Lower leg skin (tissue), 4 donors: ENCODE measurements at regions not wholly inside any gene's neighbourhood (a gene's known extent, or its start where the extent isn't known, plus 50 kb on each side); places are given as distances from the start of the nearest gene placed in this dataset.

Experiments
- DNase-seq, 2 donors: peaks; one replicate each; pipeline ENCODE4 v3.0.0-alpha.2; 2019; ENCODE audit warnings: low spot score in 2 of 2
- H3K4me3 ChIP-seq: fragments of 200-600 bp; sonication (generic); 2 replicates; pipeline ENCODE4 v1.5.1; 2017; ENCODE audit warnings: mild to moderate bottlenecking, low read depth; ENCODE audit not compliant: poor library complexity, severe bottlenecking
- POLR2A ChIP-seq, 2 donors: fragments of 450-650 bp; IDR thresholded peaks; one replicate each; pipeline ENCODE4 v1.6.1; 2016 to 2017; ENCODE audit warnings: antibody characterized with exemption in 2 of 2, mild to moderate bottlenecking in 1 of 2, moderate library complexity in 1 of 2
- WGBS, 2 donors: methylation state at CpG; one replicate each; pipeline ENCODE4 v1.1.5; 2018; 5-methylcytosine and 5-hydroxymethylcytosine counted together
- intact Hi-C: fragments of 100-400 bp; cut with DNase I; formaldehyde crosslinking; loops from one replicate; pipeline ENCODE4 v1.15.0; 2023; ENCODE audit warnings: low total_unique reads
- TF ChIP-seq, protein P1 (sequence below), 3 donors: fragments of 450-650 bp; IDR thresholded peaks; one replicate each; pipeline ENCODE4 v1.5.1; 2016; ENCODE audit warnings: antibody characterized with exemption in 3 of 3, mild to moderate bottlenecking in 3 of 3, moderate library complexity in 2 of 3

DNA sequence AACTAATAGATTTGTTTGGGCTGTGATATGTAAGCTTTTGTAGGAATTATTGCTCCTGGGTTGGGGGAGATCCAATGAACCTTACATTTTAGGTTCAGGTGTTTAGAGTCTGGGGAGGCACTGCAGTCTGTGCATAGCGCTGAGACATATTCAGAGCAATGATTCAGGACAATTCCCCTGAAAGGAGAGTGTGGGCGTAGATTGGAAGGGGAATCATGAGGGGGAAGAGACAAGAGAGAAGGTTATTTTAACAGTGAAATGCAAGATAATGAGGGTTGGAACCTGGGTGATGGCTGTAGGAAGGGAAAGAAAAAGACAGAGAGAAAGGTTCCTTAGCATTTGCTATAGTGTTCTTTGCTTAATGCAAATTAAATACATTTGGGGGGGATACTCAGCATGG is 1013.4 kb downstream of the REEP3 start:
- no peak for DNase-seq
- intact Hi-C loops: no loop called here
- TF ChIP-seq, protein P1, sequence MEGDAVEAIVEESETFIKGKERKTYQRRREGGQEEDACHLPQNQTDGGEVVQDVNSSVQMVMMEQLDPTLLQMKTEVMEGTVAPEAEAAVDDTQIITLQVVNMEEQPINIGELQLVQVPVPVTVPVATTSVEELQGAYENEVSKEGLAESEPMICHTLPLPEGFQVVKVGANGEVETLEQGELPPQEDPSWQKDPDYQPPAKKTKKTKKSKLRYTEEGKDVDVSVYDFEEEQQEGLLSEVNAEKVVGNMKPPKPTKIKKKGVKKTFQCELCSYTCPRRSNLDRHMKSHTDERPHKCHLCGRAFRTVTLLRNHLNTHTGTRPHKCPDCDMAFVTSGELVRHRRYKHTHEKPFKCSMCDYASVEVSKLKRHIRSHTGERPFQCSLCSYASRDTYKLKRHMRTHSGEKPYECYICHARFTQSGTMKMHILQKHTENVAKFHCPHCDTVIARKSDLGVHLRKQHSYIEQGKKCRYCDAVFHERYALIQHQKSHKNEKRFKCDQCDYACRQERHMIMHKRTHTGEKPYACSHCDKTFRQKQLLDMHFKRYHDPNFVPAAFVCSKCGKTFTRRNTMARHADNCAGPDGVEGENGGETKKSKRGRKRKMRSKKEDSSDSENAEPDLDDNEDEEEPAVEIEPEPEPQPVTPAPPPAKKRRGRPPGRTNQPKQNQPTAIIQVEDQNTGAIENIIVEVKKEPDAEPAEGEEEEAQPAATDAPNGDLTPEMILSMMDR (IDR thresholded peaks at IDR 0.05): no peak
- no peak for TF ChIP-seq POLR2A (IDR thresholded peaks at IDR 0.05)
- WGBS, 2 donors: 85 to 90% methylated on average over 2 of the region's 2 CpGs
- no peak overlapping the region for H3K4me3 ChIP-seq

DNA sequence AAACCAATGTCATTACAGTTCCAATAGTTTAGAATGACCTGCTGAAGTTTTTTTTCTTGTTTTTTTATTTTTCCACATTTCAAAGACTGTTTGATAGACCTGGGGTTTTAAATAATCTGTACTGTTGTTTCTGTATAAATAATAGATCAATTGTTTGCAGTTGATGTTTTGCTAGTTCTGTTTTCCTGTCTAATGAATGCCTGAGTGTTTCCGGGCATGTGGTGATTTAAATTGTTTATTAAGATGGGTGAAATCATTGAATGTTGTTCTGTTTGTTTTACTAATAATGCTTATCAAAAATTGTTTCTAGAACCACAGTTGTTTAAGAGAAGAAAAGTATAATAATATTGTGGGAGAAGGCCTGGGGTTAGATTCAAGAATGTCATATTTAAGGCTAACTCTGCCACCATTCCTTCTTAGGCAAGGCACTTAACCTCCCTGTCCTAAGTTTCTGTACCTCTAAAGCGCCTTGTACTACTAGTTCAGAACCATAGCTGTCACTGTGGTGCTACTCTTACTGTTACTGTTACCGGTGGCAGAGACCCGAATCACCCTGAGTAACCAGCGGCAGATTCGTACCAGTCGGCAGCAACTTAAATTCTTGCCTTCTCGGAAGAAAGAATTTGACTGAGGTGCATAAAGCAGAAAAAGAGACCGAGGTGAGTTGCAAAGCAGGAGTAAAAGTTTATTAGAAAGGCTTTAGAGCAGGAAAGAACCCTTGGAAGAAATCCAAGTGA is 1014.1 kb downstream of the REEP3 start:
- WGBS, 2 donors: 85 to 88% methylated on average over 9 of the region's 9 CpGs
- intact Hi-C loops: no loop called here
- TF ChIP-seq, protein P1 (IDR thresholded peaks at IDR 0.05): no peak
- no peak for TF ChIP-seq POLR2A (IDR thresholded peaks at IDR 0.05)
- no peak for DNase-seq
- H3K4me3 ChIP-seq: no peak overlapping the region

DNA sequence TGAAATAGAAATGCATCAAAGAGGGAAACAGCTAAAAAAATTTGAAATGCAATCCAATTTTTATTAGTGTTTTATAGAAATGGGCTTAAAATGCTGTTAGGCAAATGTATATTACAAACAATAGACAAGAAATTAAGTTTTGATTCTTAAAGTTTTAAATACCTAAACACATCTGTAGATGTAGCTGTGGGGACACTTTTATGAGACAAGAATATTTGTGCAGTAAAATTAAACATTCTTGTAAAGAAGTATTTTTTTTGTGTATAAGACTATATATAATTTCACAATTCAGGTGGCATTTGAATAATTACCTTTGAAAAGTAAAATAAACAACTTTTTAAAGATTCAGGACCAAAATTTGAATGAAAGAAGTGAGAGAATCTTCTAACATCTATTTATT is 1015.9 kb downstream of the REEP3 start:
- intact Hi-C loops: no loop called here
- H3K4me3 ChIP-seq: no peak overlapping the region
- TF ChIP-seq, protein P1 (IDR thresholded peaks at IDR 0.05): no peak
- TF ChIP-seq POLR2A (IDR thresholded peaks at IDR 0.05): no peak
- no peak for DNase-seq

DNA sequence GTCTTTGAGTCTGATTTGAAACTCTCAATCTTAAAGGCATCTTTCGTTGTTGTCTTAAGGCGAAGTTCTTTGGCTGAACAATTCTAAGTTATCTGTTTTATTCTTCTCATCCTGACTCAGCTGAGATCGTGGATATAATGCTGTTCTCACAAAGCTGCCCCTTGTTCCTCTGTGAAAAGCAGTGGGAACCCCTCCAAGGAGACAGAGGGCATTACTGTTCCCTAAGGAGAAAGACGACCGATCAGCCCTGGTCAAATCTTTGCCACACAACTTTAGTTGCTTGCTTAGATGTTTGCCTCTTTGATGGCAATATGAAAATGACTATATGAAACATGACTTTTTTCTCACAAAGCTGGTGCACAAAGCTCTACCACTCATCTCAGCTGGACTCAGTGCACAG is 1016.7 kb downstream of the REEP3 start:
- WGBS, 2 donors: 76 to 81% methylated on average over 5 of the region's 5 CpGs
- no peak overlapping the region for H3K4me3 ChIP-seq
- TF ChIP-seq POLR2A (IDR thresholded peaks at IDR 0.05): no peak
- TF ChIP-seq, protein P1 (IDR thresholded peaks at IDR 0.05): no peak
- intact Hi-C loops: no loop called here
- DNase-seq: no peak

DNA sequence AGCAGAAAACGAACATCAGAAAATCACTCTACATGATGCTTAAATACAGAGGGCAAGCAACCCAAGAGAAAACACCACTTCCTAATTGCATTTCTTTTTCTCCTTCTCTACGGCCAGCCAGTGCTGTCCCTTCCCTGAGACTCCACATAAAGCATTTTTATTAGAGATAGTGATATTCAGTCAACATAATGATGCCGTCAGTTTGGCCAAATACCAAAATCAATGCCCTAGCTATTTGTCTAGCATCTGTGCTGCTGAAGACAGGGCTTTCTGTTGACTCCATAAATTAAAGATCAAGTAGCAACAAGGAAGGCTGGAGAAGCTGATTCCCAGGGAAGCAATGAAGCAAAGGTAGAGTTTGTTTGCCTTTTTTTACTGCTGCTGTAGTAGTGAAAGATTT is 1024.9 kb downstream of the REEP3 start:
- no peak overlapping the region for H3K4me3 ChIP-seq
- no peak for DNase-seq
- WGBS, 2 donors: 66 to 72% methylated on average over 3 of the region's 3 CpGs
- intact Hi-C loops: no loop called here
- TF ChIP-seq, protein P1 (IDR thresholded peaks at IDR 0.05): no peak
- TF ChIP-seq POLR2A (IDR thresholded peaks at IDR 0.05): no peak

DNA sequence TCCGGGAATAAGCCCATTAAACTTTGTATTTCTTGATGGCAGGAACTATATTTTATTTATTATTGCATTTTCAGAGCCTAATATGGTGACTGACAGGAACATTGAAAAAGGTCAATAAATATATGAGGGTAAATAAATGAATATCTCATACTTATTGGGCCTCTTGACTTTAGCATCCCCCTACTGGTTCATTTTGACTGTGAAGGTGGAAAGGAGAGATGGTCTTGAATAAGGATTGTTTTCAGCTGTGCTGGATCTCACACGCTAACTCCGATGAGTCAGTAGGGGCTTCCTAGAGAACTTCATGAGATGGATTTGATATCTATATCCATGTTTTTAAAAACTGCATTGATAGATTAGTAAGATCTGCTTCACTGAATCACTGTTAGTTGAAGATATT is 1026.0 kb downstream of the REEP3 start:
- WGBS, 2 donors: 87 to 88% methylated on average over 3 of the region's 3 CpGs
- intact Hi-C loops: no loop called here
- TF ChIP-seq POLR2A (IDR thresholded peaks at IDR 0.05): no peak
- TF ChIP-seq, protein P1 (IDR thresholded peaks at IDR 0.05): no peak
- no peak for DNase-seq
- no peak overlapping the region for H3K4me3 ChIP-seq
